Cardiac muscle cell (in vitro differentiated cells and primary cell): ENCODE measurements at regions not wholly inside any gene's neighbourhood (a gene's known extent, or its start where the extent isn't known, plus 50 kb on each side); places are given as distances from the start of the nearest gene placed in this dataset.
A peak's percentile ranks its signal among the peaks of the same experiment; 100 is the strongest.

Experiments used
- DNase-seq, 2 donors: peaks; one replicate each; pipeline versions ENCODE4 v3.0.0 to v3.0.0-alpha.2; 2010 to 2017; ENCODE audit warnings: low read depth in 1 of 2, low spot score in 1 of 2
- H3K27ac ChIP-seq: fragments of 200-600 bp; sonication (generic); 2 replicates; pipeline ENCODE4 v1.5.1; 2016
- H3K27me3 ChIP-seq: fragments of 200-600 bp; sonication (generic); 2 replicates; pipeline ENCODE4 v1.6.0; 2016; ENCODE audit warnings: control low read depth
- H3K36me3 ChIP-seq: fragments of 200-600 bp; sonication (generic); 2 replicates; pipeline ENCODE4 v1.5.1; 2016; ENCODE audit warnings: control low read depth
- H3K4me1 ChIP-seq: fragments of 200-600 bp; sonication (generic); 2 replicates; pipeline ENCODE4 v1.8.1; 2017; ENCODE audit warnings: low read depth, mild to moderate bottlenecking, mixed run types
- H3K4me3 ChIP-seq: fragments of 200-600 bp; sonication (generic); 2 replicates; pipeline ENCODE4 v1.5.1; 2016; ENCODE audit warnings: mild to moderate bottlenecking
- H3K9me3 ChIP-seq: fragments of 200-600 bp; sonication (generic); 2 replicates; pipeline ENCODE4 v1.5.1; 2017; ENCODE audit warnings: low read depth, mild to moderate bottlenecking, control low read depth
- CTCF ChIP-seq: IDR thresholded peaks from 2 replicates; pipeline ENCODE4 v1.5.1; 2012; ENCODE audit warnings: low read depth, mild to moderate bottlenecking, low read length

- Histone ChIP-seq H3K36me3 (no peaks in the 10 kb centered on the region), H3K9me3 (no peaks in the 10 kb centered on the region), H3K27ac (peak overlapping the region; percentile 70), H3K27me3 (no peaks in the 10 kb centered on the region), H3K4me1 (peaks cover 31% of the 10 kb centered on the region), H3K4me3 (no peak overlapping the region)
- TF ChIP-seq CTCF = no peak
- DNase-seq = peak in 1 of 2 donors; percentile 62
These were observed 432.6 kb upstream of the CDH4 start for GRCh38 chr20:60819511-60819910.

- H3K27ac ChIP-seq = peak overlapping the region; percentile 70
- no peak overlapping the region for H3K4me3 ChIP-seq
- peaks cover 31% of the 10 kb centered on the region for H3K4me1 ChIP-seq
- TF ChIP-seq CTCF = no peak
- no peak for DNase-seq
- no peaks in the 10 kb centered on the region for H3K9me3 ChIP-seq
- no peaks in the 10 kb centered on the region for H3K36me3 ChIP-seq
- H3K27me3 ChIP-seq = no peaks in the 10 kb centered on the region
These were observed 431.9 kb upstream of the CDH4 start for GRCh38 chr20:60820149-60820548.

GRCh38 chr20:60820918-60821317, 431.1 kb upstream of the CDH4 start:
- no peak overlapping the region for H3K27ac ChIP-seq
- no peaks in the 10 kb centered on the region for H3K27me3 ChIP-seq
- H3K4me3 ChIP-seq = no peak overlapping the region
- no peak for TF ChIP-seq CTCF
- peaks cover 31% of the 10 kb centered on the region for H3K4me1 ChIP-seq
- DNase-seq = no peak
- no peaks in the 10 kb centered on the region for H3K9me3 ChIP-seq
- H3K36me3 ChIP-seq = no peaks in the 10 kb centered on the region

GRCh38 chr20:60822699-60823607, 429.1 kb upstream of the CDH4 start:
- Histone ChIP-seq H3K9me3 (no peaks in the 10 kb centered on the region), H3K27me3 (no peaks in the 10 kb centered on the region), H3K36me3 (no peaks in the 10 kb centered on the region), H3K4me3 (no peak overlapping the region), H3K4me1 (peaks cover 31% of the 10 kb centered on the region), H3K27ac (peak overlapping the region; percentile 8)
- peak in 1 of 2 donors; percentile 5 for DNase-seq
- TF ChIP-seq CTCF = no peak

- Histone ChIP-seq H3K4me1 (no peaks in the 10 kb centered on the region), H3K36me3 (no peaks in the 10 kb centered on the region)
- no peak for DNase-seq
These were observed 416.2 kb upstream of the CDH4 start for GRCh38 chr20:60835876-60836275.

More at GRCh38 chr20:60835876-60836275, 416.2 kb upstream of the CDH4 start:
- TF ChIP-seq CTCF = no peak
- no peak overlapping the region for H3K27ac ChIP-seq
- H3K27me3 ChIP-seq = no peaks in the 10 kb centered on the region
- H3K4me3 ChIP-seq = no peak overlapping the region
- no peaks in the 10 kb centered on the region for H3K9me3 ChIP-seq
